ENCODE measurements at regions not wholly inside any gene's neighbourhood (a gene's known extent, or its start where the extent isn't known, plus 50 kb on each side); places are given as distances from the start of the nearest gene placed in this dataset.
"Not testable (repeated sequence)": the region's sequence is repeated elsewhere in the genome, so short reads cannot be mapped to it uniquely, and the experiment has no call there.

DNA sequence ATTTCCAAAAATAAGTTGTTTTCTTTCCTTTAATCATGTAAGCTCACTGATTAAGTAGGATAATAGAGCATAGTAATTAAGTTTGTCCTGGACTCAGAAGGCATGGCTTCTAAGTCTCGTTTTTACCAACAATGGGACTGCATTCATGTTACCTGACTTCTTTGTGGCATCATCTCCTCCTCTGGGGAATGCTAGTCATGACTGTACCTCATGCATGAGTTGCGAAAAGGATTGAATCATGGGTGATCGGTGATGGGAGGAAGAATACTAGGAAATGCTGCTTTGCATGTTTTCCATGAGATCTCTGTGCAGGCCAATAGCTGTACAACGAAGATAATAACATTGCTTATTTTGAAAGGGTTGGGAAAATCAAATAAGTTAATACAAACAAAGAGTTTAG lies 981.6 kb downstream of the CNTNAP5 start:
- Histone ChIP-seq H3K4me1 (no peaks in the 10 kb centered on the region), H3K9me3 (no peaks in the 10 kb centered on the region), H3K27me3 (no peaks in the 10 kb centered on the region), H3K36me3 (no peaks in the 10 kb centered on the region), H3K4me3 (no peak overlapping the region), H3K27ac (no peak overlapping the region)
- no peak for DNase-seq
- TF ChIP-seq, protein P1, sequence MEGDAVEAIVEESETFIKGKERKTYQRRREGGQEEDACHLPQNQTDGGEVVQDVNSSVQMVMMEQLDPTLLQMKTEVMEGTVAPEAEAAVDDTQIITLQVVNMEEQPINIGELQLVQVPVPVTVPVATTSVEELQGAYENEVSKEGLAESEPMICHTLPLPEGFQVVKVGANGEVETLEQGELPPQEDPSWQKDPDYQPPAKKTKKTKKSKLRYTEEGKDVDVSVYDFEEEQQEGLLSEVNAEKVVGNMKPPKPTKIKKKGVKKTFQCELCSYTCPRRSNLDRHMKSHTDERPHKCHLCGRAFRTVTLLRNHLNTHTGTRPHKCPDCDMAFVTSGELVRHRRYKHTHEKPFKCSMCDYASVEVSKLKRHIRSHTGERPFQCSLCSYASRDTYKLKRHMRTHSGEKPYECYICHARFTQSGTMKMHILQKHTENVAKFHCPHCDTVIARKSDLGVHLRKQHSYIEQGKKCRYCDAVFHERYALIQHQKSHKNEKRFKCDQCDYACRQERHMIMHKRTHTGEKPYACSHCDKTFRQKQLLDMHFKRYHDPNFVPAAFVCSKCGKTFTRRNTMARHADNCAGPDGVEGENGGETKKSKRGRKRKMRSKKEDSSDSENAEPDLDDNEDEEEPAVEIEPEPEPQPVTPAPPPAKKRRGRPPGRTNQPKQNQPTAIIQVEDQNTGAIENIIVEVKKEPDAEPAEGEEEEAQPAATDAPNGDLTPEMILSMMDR (IDR thresholded peaks at IDR 0.05) = no peak
- TF ChIP-seq POLR2A (IDR thresholded peaks at IDR 0.05) = no peak

DNA sequence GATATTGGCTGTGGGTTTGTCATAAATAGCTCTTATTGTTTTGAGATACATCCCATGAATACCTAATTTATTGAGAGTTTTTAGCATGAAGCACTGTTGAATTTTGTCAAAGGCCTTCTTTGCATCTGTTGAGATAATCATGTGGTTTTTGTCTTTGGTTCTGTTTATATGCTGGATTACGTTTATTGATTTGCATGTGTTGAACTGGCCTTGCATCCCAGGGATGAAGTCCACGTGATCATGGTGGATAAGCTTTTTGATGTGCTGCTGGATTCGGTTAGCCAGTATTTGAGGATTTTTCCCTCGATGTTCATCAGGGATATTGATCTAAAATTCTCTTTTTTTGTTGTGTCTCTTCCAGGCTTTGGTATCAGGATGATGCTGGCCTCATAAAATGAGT lies 1003.6 kb downstream of the CNTNAP5 start:
- H3K36me3 ChIP-seq, H3K4me1 ChIP-seq, H3K27ac ChIP-seq, H3K27me3 ChIP-seq, H3K9me3 ChIP-seq, H3K4me3 ChIP-seq, DNase-seq: not testable (repeated sequence)

DNA sequence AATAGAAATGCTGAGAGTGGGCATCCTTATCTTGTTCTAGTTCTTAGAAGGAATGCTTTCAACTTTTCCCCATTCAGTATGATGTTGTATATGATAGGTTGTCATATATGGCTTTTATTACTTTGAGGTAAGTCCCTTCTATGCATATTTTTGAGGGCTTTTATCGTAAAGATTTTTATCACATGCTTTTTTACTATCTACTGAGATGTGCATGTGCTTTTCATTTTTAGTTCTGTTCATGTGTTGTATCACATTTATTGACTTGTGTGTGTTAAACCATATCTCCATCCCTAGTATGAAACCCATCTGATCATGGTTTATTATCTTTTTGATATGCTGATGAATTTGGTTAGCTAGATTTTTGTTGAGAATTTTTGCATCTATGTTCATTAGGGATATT lies 1008.8 kb downstream of the CNTNAP5 start:
- no peak for DNase-seq
- Histone ChIP-seq H3K27me3 (no peaks in the 10 kb centered on the region), H3K36me3 (no peaks in the 10 kb centered on the region), H3K4me1 (no peaks in the 10 kb centered on the region), H3K4me3 (no peak overlapping the region), H3K27ac (no peak overlapping the region), H3K9me3 (no peaks in the 10 kb centered on the region)
- TF ChIP-seq POLR2A (IDR thresholded peaks at IDR 0.05) = no peak
- TF ChIP-seq, protein P1 (IDR thresholded peaks at IDR 0.05) = no peak

DNA sequence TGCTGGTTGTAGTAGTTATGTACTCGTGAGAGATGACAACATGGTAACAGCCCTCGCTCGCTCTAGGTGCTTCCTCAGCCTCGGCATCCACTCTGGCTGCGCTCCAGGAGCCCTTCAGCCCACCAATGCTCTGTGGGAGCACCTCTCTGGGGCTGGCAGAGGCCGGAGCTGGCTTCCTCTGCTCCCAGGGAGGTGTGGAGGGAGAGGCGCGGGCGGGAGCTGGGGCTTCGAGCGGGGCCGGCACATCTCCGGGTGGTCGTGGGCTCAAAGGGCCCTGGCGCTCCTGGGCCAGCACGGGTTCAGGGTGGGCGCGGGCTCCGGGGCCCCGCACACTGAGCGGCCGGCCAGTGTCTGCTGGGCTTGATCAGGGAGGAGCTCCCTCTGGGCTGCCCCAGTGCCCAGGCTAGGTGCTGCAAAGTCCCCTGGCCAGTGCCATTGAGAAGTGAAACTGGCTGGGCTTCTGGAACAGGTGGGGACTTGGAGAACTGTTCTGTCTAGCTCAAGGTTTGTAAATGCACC lies 1012.1 kb downstream of the CNTNAP5 start:
- no peak overlapping the region for H3K27ac ChIP-seq
- no peaks in the 10 kb centered on the region for H3K9me3 ChIP-seq
- no peak for TF ChIP-seq POLR2A (IDR thresholded peaks at IDR 0.05)
- TF ChIP-seq, protein P1 (IDR thresholded peaks at IDR 0.05) = no peak
- H3K4me1 ChIP-seq = no peaks in the 10 kb centered on the region
- no peaks in the 10 kb centered on the region for H3K27me3 ChIP-seq
- no peaks in the 10 kb centered on the region for H3K36me3 ChIP-seq
- H3K4me3 ChIP-seq = no peak overlapping the region
- no peak for DNase-seq

DNA sequence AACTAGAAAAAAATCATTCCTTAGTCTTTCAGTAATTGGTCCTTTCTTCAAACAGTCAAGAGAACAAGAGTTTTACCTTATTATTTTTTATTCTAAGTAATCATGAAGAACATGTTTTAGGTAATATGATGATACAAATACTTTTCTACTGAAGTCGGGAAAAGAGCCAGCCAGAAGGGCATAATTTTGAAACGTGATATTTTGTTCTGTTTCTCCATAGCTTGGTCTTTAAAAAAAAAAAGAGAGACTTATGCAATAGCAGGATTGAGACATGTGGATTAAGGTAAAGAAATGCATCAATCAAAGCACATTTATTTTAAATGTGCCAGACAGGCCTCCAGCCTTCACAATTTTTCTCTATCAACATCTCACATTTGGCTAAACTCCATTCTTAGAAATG lies 1016.8 kb downstream of the CNTNAP5 start:
- H3K27me3 ChIP-seq = no peaks in the 10 kb centered on the region
- DNase-seq = no peak
- H3K27ac ChIP-seq = no peak overlapping the region
- H3K4me3 ChIP-seq = no peak overlapping the region
- TF ChIP-seq POLR2A (IDR thresholded peaks at IDR 0.05) = no peak
- TF ChIP-seq, protein P1 (IDR thresholded peaks at IDR 0.05) = no peak
- H3K4me1 ChIP-seq = no peaks in the 10 kb centered on the region
- no peaks in the 10 kb centered on the region for H3K9me3 ChIP-seq
- H3K36me3 ChIP-seq = no peaks in the 10 kb centered on the region

DNA sequence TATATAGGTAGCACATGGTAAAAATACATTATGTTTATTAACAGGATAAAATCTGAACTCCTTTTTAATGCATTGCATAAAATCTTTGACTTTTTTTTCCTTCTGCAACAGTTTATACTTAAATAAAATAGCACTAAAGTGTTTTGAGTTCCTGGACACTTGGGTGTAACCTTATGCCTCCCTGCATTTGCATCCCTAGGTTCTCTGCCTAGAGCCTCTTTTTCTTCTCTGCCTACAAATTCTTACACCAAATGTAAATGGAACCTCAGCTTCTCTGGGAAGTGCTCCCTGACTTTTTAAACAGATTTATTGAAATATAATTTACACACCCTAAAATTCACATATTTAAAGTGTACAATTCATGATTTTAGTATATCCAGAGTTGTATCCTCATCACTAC lies 1017.6 kb downstream of the CNTNAP5 start:
- Histone ChIP-seq H3K27ac (no peak overlapping the region), H3K4me1 (no peaks in the 10 kb centered on the region), H3K27me3 (no peaks in the 10 kb centered on the region), H3K4me3 (no peak overlapping the region), H3K36me3 (no peaks in the 10 kb centered on the region), H3K9me3 (no peaks in the 10 kb centered on the region)
- DNase-seq = no peak
- TF ChIP-seq, protein P1 (IDR thresholded peaks at IDR 0.05) = no peak
- TF ChIP-seq POLR2A (IDR thresholded peaks at IDR 0.05) = no peak
